ENCODE measurements at regions not wholly inside any gene's neighbourhood (a gene's known extent, or its start where the extent isn't known, plus 50 kb on each side); places are given as distances from the start of the nearest gene placed in this dataset.
"Not testable (repeated sequence)": the region's sequence is repeated elsewhere in the genome, so short reads cannot be mapped to it uniquely, and the experiment has no call there.

GRCh38 chr3:6640907-6641306 is 220.0 kb upstream of the GRM7 start:
- no peak for DNase-seq (ENCODE audit: low read depth, low spot score)
- in situ Hi-C loops (cut with HindIII; ENCODE audit: low pct_unique_long_range_greater_than_20kb, low sequenced_read_pairs): no loop called here

GRCh38 chr3:6644070-6644929 is 216.6 kb upstream of the GRM7 start:
- in situ Hi-C loops (cut with HindIII; ENCODE audit: low pct_unique_long_range_greater_than_20kb, low sequenced_read_pairs): no loop called here
- no peak for DNase-seq (ENCODE audit: low read depth, low spot score)

DNA sequence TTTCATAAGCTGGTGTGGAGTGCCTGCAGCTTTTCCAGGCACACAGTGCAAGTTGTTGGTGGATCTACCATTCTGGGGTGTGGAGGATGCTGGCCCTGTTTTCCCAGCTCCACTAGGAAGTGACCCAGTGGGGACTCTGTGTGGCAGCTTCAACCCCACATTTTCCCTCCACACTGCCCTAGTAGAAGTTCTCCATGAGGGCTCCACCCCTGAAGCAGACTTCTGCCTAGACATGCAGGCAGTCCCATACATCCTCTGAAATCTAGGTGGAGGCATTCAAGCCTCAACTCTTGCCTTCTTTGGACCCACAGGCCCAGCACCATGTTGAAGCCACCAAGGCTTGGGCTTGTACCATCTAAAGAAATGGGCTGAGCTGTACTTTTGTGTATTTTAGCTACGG is 206.2 kb upstream of the GRM7 start:
- no peak for DNase-seq (ENCODE audit: low read depth, low spot score)
- in situ Hi-C loops (cut with HindIII; ENCODE audit: low pct_unique_long_range_greater_than_20kb, low sequenced_read_pairs): no loop called here

DNA sequence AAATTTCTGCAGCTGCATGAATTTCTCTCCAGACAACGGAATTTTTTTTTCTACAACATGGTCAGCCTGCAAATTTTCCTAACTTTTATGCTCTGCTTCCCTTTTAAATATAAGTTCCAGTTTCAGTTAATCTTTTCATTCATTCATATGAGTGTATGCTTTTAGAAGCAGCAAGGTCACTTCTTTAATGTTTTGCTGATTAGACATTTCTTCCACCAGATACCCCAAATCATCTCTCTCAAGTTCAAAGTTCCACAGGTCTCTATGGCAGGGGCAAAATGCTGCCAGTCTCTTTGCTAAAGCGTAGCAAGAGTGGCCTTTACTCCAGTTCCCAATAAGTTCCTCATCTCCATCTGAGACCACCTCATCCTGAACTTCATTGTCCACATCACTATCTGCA is 205.6 kb upstream of the GRM7 start:
- in situ Hi-C loops (cut with HindIII; ENCODE audit: low pct_unique_long_range_greater_than_20kb, low sequenced_read_pairs): no loop called here

DNA sequence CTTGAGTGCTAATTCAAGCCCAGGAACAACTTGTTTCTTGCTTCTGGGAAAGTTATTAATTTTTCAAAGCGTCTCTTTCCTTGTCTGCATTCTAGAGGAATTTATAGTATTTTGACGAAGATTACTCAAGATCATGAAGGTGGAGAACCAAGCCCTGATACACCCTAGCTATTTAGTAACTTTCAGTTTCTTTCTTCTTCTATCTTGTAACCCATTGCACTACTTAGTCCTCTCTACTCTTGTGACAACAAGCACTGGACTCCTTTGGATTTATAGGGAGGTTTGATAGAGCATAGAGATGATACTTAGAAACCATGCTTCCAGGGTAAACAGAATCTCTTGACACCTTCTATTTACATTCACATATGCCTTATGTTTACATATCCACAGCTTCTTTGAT is 203.3 kb upstream of the GRM7 start:
- in situ Hi-C loops (cut with HindIII; ENCODE audit: low pct_unique_long_range_greater_than_20kb, low sequenced_read_pairs): no loop called here
- no peak for DNase-seq (ENCODE audit: low read depth, low spot score)

More for the DNA sequence above, 205.6 kb upstream of the GRM7 start:
- DNase-seq (ENCODE audit: low read depth, low spot score): no peak

DNA sequence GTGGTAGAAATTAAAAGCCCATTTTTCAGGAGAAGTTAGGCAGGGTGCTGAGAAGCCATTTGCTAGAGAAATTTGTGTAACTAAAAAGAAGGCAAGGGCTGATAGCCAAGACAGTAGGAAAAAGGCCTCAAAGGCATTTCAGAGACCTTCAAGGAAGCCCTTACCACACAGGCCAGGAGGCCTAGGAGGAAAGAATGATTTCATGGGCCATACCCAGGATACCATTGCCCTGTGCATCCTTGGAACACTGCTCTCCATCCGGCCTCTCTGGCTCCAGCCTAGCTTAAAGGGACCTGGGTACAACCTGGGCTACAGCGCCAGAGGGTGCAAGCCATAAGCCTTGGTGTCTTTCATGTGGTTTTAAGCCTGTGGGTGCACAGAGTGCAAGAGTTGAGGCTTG is 193.6 kb upstream of the GRM7 start:
- in situ Hi-C loops (cut with HindIII; ENCODE audit: low pct_unique_long_range_greater_than_20kb, low sequenced_read_pairs): no loop called here
- DNase-seq (ENCODE audit: low read depth, low spot score): no peak

DNA sequence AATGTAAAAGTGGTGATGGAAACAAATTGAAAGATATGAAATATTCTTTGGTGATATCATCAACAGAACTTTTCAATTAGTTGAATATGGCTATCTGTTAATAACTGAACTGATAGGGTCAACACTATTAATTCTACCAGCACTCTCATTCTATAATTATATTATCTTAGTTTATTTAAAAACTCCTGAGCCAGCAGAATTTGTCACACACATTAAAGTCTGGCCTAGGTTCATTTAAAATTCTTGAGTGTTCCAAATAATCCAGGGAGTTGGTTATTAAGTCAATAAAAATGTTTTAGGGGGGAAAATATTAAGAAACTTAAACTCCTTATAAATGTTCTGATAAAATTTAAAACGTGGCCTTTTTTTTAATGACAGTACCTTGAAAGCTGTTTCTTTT is 189.6 kb upstream of the GRM7 start:
- DNase-seq (ENCODE audit: low read depth, low spot score): no peak
- in situ Hi-C loops (cut with HindIII; ENCODE audit: low pct_unique_long_range_greater_than_20kb, low sequenced_read_pairs): no loop called here

DNA sequence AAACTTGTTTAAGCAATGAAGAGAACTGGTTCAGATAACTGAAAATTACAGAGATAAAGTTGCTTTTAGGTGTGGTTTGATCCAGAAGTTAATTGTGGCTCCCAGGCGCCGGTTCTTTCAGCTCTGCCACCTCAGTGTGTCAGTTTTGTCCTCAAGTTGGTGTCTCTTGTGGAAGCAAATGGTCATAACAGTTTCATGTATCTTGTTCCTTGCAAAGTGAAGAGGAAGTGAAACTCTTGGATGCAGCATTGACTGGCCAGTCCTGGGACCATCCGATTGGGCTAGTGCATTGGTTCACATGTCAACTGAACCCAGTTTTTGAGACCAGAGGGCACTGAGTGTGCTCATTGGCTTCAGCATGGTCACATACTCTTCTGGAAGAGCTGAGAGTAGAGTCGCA is 181.4 kb upstream of the GRM7 start:
- DNase-seq (ENCODE audit: low read depth, low spot score): no peak
- in situ Hi-C loops (cut with HindIII; ENCODE audit: low pct_unique_long_range_greater_than_20kb, low sequenced_read_pairs): no loop called here

GRCh38 chr3:6680119-6680806 is 180.7 kb upstream of the GRM7 start:
- in situ Hi-C loops (cut with HindIII; ENCODE audit: low pct_unique_long_range_greater_than_20kb, low sequenced_read_pairs): no loop called here
- no peak for DNase-seq (ENCODE audit: low read depth, low spot score)

- no peak for DNase-seq (ENCODE audit: low read depth, low spot score)
- in situ Hi-C loops (cut with HindIII; ENCODE audit: low pct_unique_long_range_greater_than_20kb, low sequenced_read_pairs): no loop called here
Measured at GRCh38 chr3:6697285-6697684, 163.6 kb upstream of the GRM7 start.

DNA sequence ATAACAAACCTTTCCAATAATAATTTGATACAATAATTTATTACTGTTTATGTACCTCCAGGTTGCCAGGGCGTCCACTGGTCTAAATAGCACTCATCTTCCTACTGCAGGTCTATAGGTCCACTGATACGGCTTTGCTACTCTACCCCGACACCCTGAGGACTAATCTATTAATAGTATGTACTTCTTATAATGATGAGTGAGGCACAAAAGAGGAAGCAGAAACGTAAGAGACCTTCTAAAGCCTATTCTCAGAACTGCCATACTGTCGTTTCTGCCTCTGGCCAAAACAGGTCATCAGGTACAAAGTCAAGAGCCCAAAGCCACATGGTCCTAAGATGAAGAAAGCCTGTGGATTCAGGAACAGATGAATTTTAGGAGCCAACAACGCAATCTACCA is 163.2 kb upstream of the GRM7 start:
- in situ Hi-C loops (cut with HindIII; ENCODE audit: low pct_unique_long_range_greater_than_20kb, low sequenced_read_pairs): no loop called here
- no peak for DNase-seq (ENCODE audit: low read depth, low spot score)

GRCh38 chr3:6704817-6705216 is 156.1 kb upstream of the GRM7 start:
- DNase-seq (ENCODE audit: low read depth, low spot score); in situ Hi-C loops (cut with HindIII; ENCODE audit: low pct_unique_long_range_greater_than_20kb, low sequenced_read_pairs): not testable (repeated sequence)

- in situ Hi-C loops (cut with HindIII; ENCODE audit: low pct_unique_long_range_greater_than_20kb, low sequenced_read_pairs): no loop called here
- DNase-seq (ENCODE audit: low read depth, low spot score): no peak
Measured at GRCh38 chr3:6706777-6707176, 154.1 kb upstream of the GRM7 start.

DNA sequence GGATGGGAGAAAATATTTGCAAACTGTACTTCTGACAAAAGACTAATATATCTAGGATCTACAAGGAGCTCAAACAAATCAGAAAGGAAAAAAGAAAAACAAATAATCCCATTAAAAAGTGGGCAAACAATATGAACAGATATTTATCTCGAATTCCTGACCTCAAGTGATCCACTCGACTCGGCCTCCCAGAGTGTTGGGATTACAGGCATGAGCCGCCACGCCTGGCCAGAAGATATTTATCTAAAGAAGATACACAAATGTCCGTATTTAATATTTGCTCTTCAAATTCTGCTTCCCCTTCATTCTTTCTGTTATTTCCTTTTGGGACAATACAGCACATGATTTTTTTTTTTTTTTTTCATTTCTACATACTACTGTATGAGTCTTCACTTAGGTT is 151.7 kb upstream of the GRM7 start:
- no peak for DNase-seq (ENCODE audit: low read depth, low spot score)
- in situ Hi-C loops (cut with HindIII; ENCODE audit: low pct_unique_long_range_greater_than_20kb, low sequenced_read_pairs): no loop called here

- in situ Hi-C loops (cut with HindIII; ENCODE audit: low pct_unique_long_range_greater_than_20kb, low sequenced_read_pairs): no loop called here
Measured at GRCh38 chr3:6714962-6715361, 146.0 kb upstream of the GRM7 start.

DNA sequence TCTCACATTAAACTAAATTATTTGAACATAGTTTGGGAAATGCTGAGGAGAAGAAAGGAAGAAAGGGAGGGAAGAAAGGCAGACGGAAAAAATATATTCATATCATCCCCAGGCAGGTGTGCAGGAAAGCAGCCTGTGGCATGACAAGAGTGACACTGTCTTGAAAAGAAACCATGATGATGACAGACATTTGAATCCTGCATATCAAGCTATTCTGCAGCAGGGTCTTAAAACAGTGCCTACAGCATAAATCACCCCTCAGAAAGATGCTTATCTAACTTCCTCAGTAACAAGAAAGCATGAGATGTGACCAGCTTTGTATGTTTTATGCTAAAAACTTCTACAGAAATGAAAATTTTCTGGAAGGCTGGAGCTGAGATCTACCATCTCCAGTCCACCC is 144.5 kb upstream of the GRM7 start:
- in situ Hi-C loops (cut with HindIII; ENCODE audit: low pct_unique_long_range_greater_than_20kb, low sequenced_read_pairs): no loop called here
- no peak for DNase-seq (ENCODE audit: low read depth, low spot score)

More at GRCh38 chr3:6714962-6715361, 146.0 kb upstream of the GRM7 start:
- DNase-seq (ENCODE audit: low read depth, low spot score): no peak

DNA sequence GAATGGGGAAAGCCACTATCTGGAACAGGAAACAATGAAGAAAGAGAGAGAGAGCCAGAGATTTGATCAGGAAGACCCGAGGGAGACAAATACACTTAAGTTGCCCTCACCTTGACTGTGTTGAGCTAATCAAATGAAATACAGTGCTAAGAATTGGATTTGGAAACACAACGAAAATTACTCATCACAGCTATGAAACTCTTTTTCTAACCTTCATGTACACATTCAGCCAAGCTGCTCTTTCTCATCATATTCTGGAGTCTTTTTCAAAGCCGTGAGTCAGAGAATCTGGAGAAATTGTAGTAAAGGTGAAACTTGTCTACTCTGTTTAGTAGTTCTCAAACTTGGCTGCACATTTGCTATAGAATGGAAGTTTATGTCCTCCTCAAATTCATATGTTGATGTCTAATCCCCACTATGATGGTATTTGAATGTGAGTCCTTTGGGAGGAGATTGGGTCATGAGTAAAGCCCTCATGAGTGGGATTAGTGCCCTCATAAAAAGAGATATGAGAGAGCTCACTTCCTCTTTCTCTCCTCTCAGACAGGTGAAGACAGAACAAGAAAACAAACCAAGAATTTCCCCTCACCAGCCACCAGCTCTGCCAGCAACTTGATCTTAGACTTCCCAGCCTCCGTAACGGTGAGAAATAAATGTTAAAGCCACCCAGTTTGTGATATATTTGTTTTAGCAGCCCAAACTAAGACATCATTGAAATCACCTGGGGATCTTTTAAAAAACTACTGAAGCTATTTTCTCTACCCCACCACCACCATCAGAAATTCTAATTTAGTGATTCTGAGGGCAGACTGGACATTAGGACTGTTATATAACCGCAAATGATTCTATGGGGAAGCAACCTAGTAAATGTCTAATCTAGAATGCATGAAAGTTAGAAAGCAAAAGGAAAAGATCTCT is 143.6 kb upstream of the GRM7 start:
- DNase-seq (ENCODE audit: low read depth, low spot score): no peak
- in situ Hi-C loops (cut with HindIII; ENCODE audit: low pct_unique_long_range_greater_than_20kb, low sequenced_read_pairs): no loop called here

- in situ Hi-C loops (cut with HindIII; ENCODE audit: low pct_unique_long_range_greater_than_20kb, low sequenced_read_pairs): no loop called here
- no peak for DNase-seq (ENCODE audit: low read depth, low spot score)
Measured at GRCh38 chr3:6719999-6720398, 140.9 kb upstream of the GRM7 start.

Measured in SK-MEL-5 (cell line).